ENCODE measurements at regions not wholly inside any gene's neighbourhood (a gene's known extent, or its start where the extent isn't known, plus 50 kb on each side); places are given as distances from the start of the nearest gene placed in this dataset.

- no peak for DNase-seq
These were observed 526.8 kb upstream of the TBL1XR1 start for GRCh38 chr3:177724020-177724638.

GRCh38 chr3:177725165-177725564 lies 527.9 kb upstream of the TBL1XR1 start:
- DNase-seq = no peak

GRCh38 chr3:177726807-177727206 lies 529.5 kb upstream of the TBL1XR1 start:
- DNase-seq = no peak

GRCh38 chr3:177729956-177730681 lies 532.8 kb upstream of the TBL1XR1 start:
- DNase-seq = no peak

- no peak for DNase-seq
These were observed 533.5 kb upstream of the TBL1XR1 start for GRCh38 chr3:177730814-177731213.

GRCh38 chr3:177731644-177732268 lies 534.5 kb upstream of the TBL1XR1 start:
- DNase-seq = no peak

GRCh38 chr3:177733233-177733632 lies 536.0 kb upstream of the TBL1XR1 start:
- DNase-seq = no peak

GRCh38 chr3:177733936-177734335 lies 536.7 kb upstream of the TBL1XR1 start:
- no peak for DNase-seq

- DNase-seq = no peak
These were observed 538.1 kb upstream of the TBL1XR1 start for GRCh38 chr3:177735431-177735830.

- DNase-seq = no peak
These were observed 542.2 kb upstream of the TBL1XR1 start for GRCh38 chr3:177739461-177739860.

GRCh38 chr3:177740254-177740653 lies 543.0 kb upstream of the TBL1XR1 start:
- no peak for DNase-seq

- no peak for DNase-seq
These were observed 545.0 kb upstream of the TBL1XR1 start for GRCh38 chr3:177742273-177742672.

- no peak for DNase-seq
These were observed 546.0 kb upstream of the TBL1XR1 start for GRCh38 chr3:177743173-177743890.

GRCh38 chr3:177744873-177745606 lies 547.8 kb upstream of the TBL1XR1 start:
- DNase-seq = no peak

- DNase-seq = no peak
These were observed 548.3 kb upstream of the TBL1XR1 start for GRCh38 chr3:177745607-177746005.

- DNase-seq = no peak
These were observed 549.2 kb upstream of the TBL1XR1 start for GRCh38 chr3:177746337-177746933.

GRCh38 chr3:177749836-177750235 lies 552.6 kb upstream of the TBL1XR1 start:
- no peak for DNase-seq

GRCh38 chr3:177750436-177750835 lies 553.2 kb upstream of the TBL1XR1 start:
- no peak for DNase-seq

- DNase-seq = no peak
These were observed 554.5 kb upstream of the TBL1XR1 start for GRCh38 chr3:177751770-177752169.

GRCh38 chr3:177752831-177753230 lies 555.5 kb upstream of the TBL1XR1 start:
- no peak for DNase-seq

- no peak for DNase-seq
These were observed 556.3 kb upstream of the TBL1XR1 start for GRCh38 chr3:177753451-177754155.

- no peak for DNase-seq
These were observed 557.2 kb upstream of the TBL1XR1 start for GRCh38 chr3:177754508-177754921.

Data from SIG-M5 (cell line).